ENCODE measurements at regions not wholly inside any gene's neighbourhood (a gene's known extent, or its start where the extent isn't known, plus 50 kb on each side); places are given as distances from the start of the nearest gene placed in this dataset.
"Not testable (repeated sequence)": the region's sequence is repeated elsewhere in the genome, so short reads cannot be mapped to it uniquely, and the experiment has no call there.

DNA sequence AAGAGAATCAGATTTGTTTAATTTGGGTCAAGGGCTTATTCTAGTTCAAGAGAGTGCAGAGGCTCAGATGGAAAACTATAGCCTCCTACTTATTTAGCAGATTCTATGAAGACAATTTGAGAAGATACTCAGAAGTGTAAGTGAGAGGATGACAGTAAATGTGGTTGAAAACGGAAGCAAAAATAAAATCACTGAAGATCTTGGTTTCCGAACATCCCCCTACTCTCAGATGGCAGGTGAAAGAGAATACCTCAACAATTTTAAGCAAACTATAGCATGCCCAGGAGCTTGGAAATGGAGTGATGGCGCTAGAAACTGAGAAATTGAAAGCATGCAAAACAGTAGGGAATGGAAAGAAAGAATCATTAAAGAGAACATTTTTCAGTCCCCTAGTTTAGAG lies 705.5 kb upstream of the CDH8 start:
- Mint-ChIP-seq H3K36me3 (peaks cover 0 to 9% of the 10 kb centered on the region in 2 donors), H3K27ac (no peak overlapping the region), H3K9me3 (peaks cover 34 to 54% of the 10 kb centered on the region in 2 donors)
- no peak for ATAC-seq
- DNase-seq (ENCODE audit: low spot score in 2 of 2) = no peak

DNA sequence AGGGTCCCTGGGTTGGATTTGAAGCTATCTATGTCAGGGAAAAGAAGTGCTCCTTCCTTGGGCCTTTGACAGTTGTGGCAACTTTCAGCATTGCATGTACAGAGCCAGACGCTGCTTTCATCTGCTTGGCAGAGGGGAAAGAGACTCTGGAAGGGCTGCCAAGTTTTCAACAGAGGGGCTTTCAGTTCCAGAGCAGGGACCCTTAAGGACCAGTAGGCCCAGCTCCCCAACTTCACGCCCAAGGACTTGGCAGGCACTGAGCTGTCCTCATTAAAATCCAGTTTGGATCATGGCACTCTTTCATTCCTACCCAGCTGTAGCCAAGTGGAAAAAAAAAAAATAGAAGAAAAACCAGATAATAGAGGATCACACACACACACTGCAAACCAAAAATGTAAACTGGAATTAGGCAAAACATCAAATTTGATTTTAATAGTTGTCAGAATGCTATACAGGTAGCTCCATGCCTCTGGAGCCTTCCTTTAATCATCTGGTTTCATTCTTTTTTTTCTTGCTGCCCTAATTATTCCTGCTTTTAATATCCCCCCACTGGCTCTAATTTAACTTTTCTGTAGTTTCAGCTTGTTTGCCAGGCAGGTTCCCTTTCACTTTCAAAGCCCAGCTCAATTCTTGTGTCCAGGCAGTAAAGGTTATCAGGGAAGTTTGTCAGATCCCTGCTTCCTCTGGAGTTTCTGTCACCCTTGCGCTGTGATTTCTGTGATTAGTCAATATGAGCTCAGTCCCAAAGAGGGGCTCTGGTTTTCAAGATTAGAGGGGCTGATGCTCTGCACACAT lies 702.6 kb upstream of the CDH8 start:
- H3K9me3 Mint-ChIP-seq = peaks cover 28 to 35% of the 10 kb centered on the region in 2 donors
- DNase-seq (ENCODE audit: low spot score in 2 of 2) (no peak), ATAC-seq (no peak)
- no peak overlapping the region for H3K27ac Mint-ChIP-seq
- peaks cover 0 to 9% of the 10 kb centered on the region in 2 donors for H3K36me3 Mint-ChIP-seq

GRCh38 chr16:62732092-62732491 lies 695.9 kb upstream of the CDH8 start:
- H3K27ac Mint-ChIP-seq = no peak overlapping the region
- peaks cover 0 to 6% of the 10 kb centered on the region in 2 donors for H3K36me3 Mint-ChIP-seq
- DNase-seq (ENCODE audit: low spot score in 2 of 2) = no peak
- no peak for ATAC-seq
- peaks cover 7 to 21% of the 10 kb centered on the region in 2 donors for H3K9me3 Mint-ChIP-seq

- Mint-ChIP-seq H3K9me3 (peaks cover 31 to 41% of the 10 kb centered on the region in 2 donors), H3K36me3 (peaks cover 7 to 17% of the 10 kb centered on the region in 2 donors)
- not testable (repeated sequence) for ATAC-seq; DNase-seq (ENCODE audit: low spot score in 2 of 2); H3K27ac Mint-ChIP-seq
Observed at GRCh38 chr16:62724670-62725269, 688.5 kb upstream of the CDH8 start.

DNA sequence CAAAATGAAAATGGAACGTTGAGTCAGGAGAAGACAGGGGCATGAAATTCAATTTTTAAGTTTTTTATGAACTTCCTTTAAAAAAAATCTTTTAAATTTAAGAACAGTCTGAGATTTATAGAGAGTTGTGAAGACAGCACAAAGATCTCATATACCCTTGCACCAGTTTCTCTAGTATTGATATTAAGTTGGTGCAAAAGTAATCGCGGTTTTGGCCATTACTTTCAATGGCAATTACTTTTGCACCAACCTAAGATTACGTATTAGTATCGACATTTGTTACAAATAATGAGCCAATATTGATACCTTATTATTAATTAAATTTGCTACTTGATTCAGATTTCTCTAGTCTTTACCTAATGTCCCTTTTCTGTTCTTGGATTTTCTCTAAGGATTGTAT lies 684.4 kb upstream of the CDH8 start:
- ATAC-seq (no peak), DNase-seq (ENCODE audit: low spot score in 2 of 2) (no peak)
- Mint-ChIP-seq H3K36me3 (peaks cover 7 to 9% of the 10 kb centered on the region in 2 donors), H3K9me3 (peaks cover 33 to 50% of the 10 kb centered on the region in 2 donors), H3K27ac (no peak overlapping the region)

DNA sequence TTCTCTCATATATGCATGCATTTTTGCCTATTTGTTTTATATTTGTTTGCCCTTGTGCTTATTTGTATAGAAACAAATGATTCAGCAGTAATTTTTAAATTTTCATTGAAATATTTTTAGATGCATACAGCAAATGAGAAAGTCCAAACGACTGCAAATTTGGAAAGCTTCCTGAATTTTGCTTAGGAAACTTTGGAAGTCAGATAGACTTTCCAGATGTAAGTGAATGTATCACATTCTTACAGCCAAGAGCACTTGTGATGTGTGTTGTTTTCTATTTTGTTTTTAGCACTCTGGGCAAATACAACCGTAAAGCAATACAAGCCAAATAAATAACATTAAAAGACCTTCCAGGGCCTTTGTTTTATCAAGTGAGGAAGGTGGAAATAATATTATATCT lies 680.8 kb upstream of the CDH8 start:
- no peak overlapping the region for H3K27ac Mint-ChIP-seq
- no peak for ATAC-seq
- H3K36me3 Mint-ChIP-seq = peaks cover 0 to 4% of the 10 kb centered on the region in 2 donors
- DNase-seq (ENCODE audit: low spot score in 2 of 2) = no peak
- peaks cover 37 to 40% of the 10 kb centered on the region in 2 donors for H3K9me3 Mint-ChIP-seq

GRCh38 chr16:62715701-62716100 lies 679.5 kb upstream of the CDH8 start:
- no peak overlapping the region for H3K27ac Mint-ChIP-seq
- ATAC-seq = no peak
- peaks cover 0 to 9% of the 10 kb centered on the region in 2 donors for H3K36me3 Mint-ChIP-seq
- no peak for DNase-seq (ENCODE audit: low spot score in 2 of 2)
- H3K9me3 Mint-ChIP-seq = peaks cover 31 to 40% of the 10 kb centered on the region in 2 donors

DNA sequence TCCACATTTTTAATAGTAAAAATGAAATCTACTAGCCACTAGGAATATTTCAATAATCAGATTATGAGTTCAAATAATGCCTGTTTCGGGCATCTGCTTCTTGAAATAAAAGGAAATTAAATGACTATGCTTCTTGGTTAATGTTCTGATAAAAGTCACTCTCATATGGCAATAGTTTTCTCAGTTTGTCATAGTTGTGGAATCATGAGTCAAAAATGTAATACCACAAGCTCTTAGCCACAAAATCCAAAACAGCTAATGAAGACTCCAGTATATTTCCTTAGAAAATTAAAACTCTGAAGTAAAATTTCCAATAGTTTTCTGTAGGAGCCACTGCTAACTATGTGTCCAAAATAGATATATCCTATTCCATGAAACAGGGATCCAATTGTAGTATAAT lies 676.3 kb upstream of the CDH8 start:
- DNase-seq (ENCODE audit: low spot score in 2 of 2) (no peak), ATAC-seq (no peak)
- Mint-ChIP-seq H3K9me3 (peaks cover 15 to 31% of the 10 kb centered on the region in 2 donors), H3K36me3 (peaks cover 0 to 9% of the 10 kb centered on the region in 2 donors), H3K27ac (no peak overlapping the region)

- H3K9me3 Mint-ChIP-seq = peaks cover 12 to 30% of the 10 kb centered on the region in 2 donors
- H3K36me3 Mint-ChIP-seq = peaks cover 0 to 9% of the 10 kb centered on the region in 2 donors
- DNase-seq (ENCODE audit: low spot score in 2 of 2) (no peak), ATAC-seq (no peak)
- H3K27ac Mint-ChIP-seq = no peak overlapping the region
Observed at GRCh38 chr16:62711797-62712196, 675.6 kb upstream of the CDH8 start.

- ATAC-seq = no peak
- DNase-seq (ENCODE audit: low spot score in 2 of 2) = no peak
- H3K9me3 Mint-ChIP-seq = peaks cover 7 to 26% of the 10 kb centered on the region in 2 donors
- peaks cover 0 to 9% of the 10 kb centered on the region in 2 donors for H3K36me3 Mint-ChIP-seq
- H3K27ac Mint-ChIP-seq = no peak overlapping the region
Observed at GRCh38 chr16:62709794-62710193, 673.6 kb upstream of the CDH8 start.

- no peak for ATAC-seq
- H3K9me3 Mint-ChIP-seq = peaks cover 20 to 36% of the 10 kb centered on the region in 2 donors
- no peak overlapping the region for H3K27ac Mint-ChIP-seq
- H3K36me3 Mint-ChIP-seq = peaks cover 3 to 5% of the 10 kb centered on the region in 2 donors
- DNase-seq (ENCODE audit: low spot score in 2 of 2) = no peak
Observed at GRCh38 chr16:62701426-62701825, 665.2 kb upstream of the CDH8 start.

GRCh38 chr16:62700426-62701294 lies 664.4 kb upstream of the CDH8 start:
- Mint-ChIP-seq H3K36me3 (peaks cover 5 to 9% of the 10 kb centered on the region in 2 donors), H3K27ac (no peak overlapping the region), H3K9me3 (peaks cover 21 to 41% of the 10 kb centered on the region in 2 donors)
- ATAC-seq (no peak), DNase-seq (ENCODE audit: low spot score in 2 of 2) (no peak)

DNA sequence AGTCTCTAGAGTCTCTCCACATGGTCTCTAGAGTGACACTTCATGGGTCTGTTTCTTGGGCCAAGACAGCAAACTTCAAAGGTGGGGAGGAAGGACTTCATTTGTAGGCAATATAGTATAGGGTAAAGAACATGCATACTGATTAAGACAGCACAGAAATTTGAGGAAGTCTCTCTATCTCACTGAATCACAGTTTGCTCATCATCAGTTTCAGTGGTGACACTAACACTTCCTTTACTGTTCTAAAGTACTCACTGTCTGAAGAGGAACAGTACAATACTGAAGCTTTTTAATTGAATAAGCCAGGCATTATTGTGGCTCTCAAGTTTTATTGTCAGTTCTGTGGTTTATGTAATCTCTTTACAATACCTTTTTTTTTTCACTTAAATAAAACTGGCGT lies 656.4 kb upstream of the CDH8 start:
- Mint-ChIP-seq H3K36me3 (peaks cover 17 to 21% of the 10 kb centered on the region in 2 donors), H3K9me3 (peaks cover 35 to 39% of the 10 kb centered on the region in 2 donors), H3K27ac (no peak overlapping the region)
- DNase-seq (ENCODE audit: low spot score in 2 of 2) = no peak
- ATAC-seq = no peak

GRCh38 chr16:62681819-62682218 lies 645.6 kb upstream of the CDH8 start:
- H3K9me3 Mint-ChIP-seq = peaks cover 25 to 32% of the 10 kb centered on the region in 2 donors
- peaks cover 6 to 24% of the 10 kb centered on the region in 2 donors for H3K36me3 Mint-ChIP-seq
- ATAC-seq = no peak
- DNase-seq (ENCODE audit: low spot score in 2 of 2) = no peak
- H3K27ac Mint-ChIP-seq = no peak overlapping the region

DNA sequence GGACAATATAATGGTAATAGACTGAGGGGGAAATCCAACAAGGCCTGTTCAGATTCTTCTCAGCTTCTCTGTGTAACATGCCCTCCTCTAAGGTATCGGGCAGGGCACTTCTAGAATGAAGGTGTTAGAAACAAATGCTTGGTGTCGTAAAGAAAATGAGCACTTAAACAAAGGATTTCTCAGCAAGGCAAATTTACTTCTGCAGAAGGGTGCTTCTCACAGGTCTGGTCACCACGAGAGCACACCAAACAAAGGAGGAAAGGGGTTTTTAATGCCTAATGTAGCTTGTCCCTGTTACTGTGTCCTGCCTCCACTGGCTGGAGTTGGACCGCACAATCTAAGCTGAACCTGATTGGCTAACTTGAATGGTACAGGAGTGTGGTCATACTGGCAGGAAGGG lies 642.6 kb upstream of the CDH8 start:
- Mint-ChIP-seq H3K36me3 (peaks cover 6 to 21% of the 10 kb centered on the region in 2 donors), H3K9me3 (peaks cover 35 to 38% of the 10 kb centered on the region in 2 donors), H3K27ac (no peak overlapping the region)
- DNase-seq (ENCODE audit: low spot score in 2 of 2) = no peak
- ATAC-seq = no peak

DNA sequence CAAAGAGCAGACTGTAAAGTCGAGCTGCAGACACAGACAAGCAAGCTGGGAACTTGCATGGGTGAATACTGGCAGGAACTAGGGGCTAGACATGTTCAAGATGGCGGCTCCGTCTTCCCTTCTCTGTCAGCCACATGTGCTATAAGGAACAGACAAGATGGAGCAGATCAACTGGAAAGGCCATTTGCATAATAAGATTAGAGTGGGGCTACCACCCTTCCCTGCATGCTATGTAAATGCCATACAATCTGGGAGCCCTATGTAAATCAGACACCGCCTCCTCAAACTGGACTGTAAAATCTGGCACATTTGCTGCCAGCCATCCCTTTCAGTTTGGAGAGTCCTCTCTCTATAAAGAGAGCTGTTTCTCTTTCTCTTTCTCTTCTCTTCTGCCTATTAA lies 640.1 kb upstream of the CDH8 start:
- Mint-ChIP-seq H3K9me3 (peaks cover 22 to 31% of the 10 kb centered on the region in 2 donors), H3K27ac (no peak overlapping the region), H3K36me3 (peaks cover 6 to 21% of the 10 kb centered on the region in 2 donors)
- DNase-seq (ENCODE audit: low spot score in 2 of 2) = no peak
- ATAC-seq = no peak

GRCh38 chr16:62665269-62665668 lies 629.0 kb upstream of the CDH8 start:
- Mint-ChIP-seq H3K27ac (no peak overlapping the region), H3K36me3 (peaks cover 8 to 9% of the 10 kb centered on the region in 2 donors), H3K9me3 (peaks cover 13 to 28% of the 10 kb centered on the region in 2 donors)
- ATAC-seq = no peak
- DNase-seq (ENCODE audit: low spot score in 2 of 2) = no peak
